Stimulated activated CD4-positive, alpha-beta T cell treated with anti-CD3 and anti-CD28 coated beads, Interleukin-15, amount 100 ng/mL, for 24 hours (primary cell): ENCODE measurements at regions not wholly inside any gene's neighbourhood (a gene's known extent, or its start where the extent isn't known, plus 50 kb on each side); places are given as distances from the start of the nearest gene placed in this dataset.

Experiments
- DNase-seq: peaks from one replicate; pipeline ENCODE4 v3.0.0-alpha.2; 2020

DNA sequence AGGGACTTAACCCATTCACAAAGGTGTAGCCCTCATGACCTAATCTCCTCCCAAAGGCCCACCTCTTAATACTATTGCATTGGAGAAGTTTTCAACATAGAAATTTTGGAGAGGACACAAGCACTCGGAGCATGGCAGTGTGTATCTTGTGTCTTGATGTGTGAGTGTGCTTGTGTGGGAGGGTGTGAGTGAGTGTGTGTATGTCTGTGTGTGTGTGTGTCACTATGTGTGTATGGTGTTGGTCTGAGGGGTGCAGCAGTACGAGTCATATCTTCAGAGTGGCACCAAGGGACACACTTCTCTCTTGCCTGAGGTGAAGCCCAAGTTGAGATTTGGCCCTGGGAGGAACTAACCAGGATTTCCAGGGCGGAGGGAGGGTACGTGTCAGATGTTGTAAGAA, 73.7 kb downstream of the NAV1 start:
- no peak for DNase-seq

- DNase-seq, result no peak
These were observed 75.5 kb downstream of the NAV1 start for GRCh38 chr1:201614262-201615015.

DNA sequence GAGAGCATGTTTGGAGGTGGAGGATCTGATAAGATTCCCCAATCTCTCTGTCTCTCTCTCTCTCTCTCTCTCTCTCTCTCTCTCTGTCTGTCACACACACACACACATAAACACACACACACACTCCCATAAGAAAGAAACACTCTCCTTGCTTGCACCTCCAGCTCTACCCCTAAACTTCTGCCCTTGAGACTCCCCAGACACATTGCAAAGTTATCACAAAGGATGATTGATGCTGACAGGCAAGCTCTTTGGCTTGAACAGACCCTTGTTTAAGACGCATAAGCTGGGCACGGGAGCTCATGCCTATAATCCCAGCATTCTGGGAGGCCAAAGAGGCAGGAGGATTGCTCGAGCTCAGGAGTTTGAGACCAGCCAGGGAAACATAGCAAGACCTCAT, 78.2 kb downstream of the NAV1 start:
- no peak for DNase-seq

- DNase-seq, result no peak
These were observed 79.5 kb downstream of the NAV1 start for GRCh38 chr1:201618389-201618788.

DNA sequence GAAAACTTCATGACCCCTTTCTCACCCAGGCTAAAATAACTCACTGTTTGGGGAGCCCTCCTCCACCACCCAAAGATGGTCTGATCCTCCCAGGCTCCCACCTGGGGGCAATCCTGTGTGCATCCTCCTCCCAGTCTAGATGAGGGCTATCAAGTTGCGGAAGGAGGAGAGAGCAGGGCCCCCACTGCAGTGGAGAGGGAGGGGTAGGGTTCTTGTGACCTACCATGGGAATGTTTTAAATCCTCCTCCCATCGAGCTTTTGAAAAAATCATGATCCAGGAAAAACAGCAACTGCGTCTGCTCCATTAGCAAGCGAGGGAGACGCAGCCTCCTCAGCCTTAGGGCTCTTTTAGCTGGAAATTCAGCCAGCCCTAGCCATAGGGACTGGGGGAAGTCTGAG, 80.0 kb downstream of the NAV1 start:
- DNase-seq, result no peak

DNA sequence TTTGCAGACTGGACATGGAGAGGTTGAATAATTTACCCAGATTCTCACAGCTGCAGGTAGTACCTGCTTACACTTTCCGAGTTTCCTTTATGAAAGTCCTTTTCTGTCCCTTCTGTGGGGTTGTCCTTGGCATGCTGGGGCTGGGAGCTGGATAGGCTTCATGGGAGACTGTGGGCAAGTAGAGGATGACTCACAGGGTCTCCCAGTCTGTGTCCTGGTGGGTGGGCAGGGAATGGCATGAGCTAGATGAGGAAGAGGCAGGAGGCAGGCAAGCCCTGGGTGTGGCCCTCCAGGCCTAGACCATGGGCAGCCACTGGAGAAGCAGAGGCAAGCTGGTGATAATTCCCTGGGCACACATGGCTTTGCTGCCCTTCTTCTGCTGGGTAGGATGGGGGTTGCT, 80.6 kb downstream of the NAV1 start:
- DNase-seq, result no peak

DNA sequence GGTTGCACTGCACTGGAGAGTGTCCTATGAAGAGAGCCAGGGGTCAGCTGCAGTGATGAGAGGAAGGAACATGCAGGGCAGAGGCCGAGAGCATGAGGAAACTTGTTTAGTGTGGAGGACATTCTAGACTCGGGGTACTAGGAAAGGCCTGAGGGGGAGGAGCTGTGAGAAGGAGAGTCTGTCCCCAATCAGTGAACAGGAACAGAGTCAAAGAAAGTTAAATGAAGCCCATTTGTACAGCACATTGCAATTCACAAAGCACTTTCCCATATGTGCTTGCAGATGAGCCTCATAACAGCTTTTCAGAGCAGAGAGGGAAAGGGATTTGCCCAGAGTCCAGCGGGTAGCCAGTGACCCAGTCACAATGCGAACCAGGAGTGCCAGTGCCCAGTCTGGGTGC, 83.4 kb downstream of the NAV1 start:
- no peak for DNase-seq

GRCh38 chr1:201622824-201623223, 83.9 kb downstream of the NAV1 start:
- no peak for DNase-seq

DNA sequence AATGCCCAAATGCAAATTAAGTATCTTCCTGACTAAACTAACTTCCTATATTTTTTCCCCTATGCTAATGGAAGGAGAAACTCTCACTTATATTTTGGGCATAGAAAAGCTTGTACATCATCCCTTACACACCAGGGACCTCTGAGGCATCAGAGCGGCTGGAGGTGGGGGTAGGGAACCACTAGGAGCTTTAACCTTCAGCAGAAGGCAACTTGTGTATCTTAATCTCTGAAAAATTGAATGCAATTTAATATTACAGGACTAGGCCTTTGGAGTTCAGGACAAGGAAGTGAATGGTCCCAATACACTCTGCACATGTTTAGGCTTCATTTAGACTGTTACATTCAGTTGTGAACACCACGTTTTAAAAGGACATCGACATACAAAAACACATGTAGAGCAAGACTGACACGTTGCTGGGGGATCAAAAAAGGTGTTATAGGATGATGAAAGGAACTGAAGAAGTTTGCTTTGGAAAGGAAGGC, 85.9 kb downstream of the NAV1 start:
- DNase-seq, result no peak

- no peak for DNase-seq
These were observed 86.4 kb downstream of the NAV1 start for GRCh38 chr1:201625226-201625761.

GRCh38 chr1:201625851-201626251, 86.9 kb downstream of the NAV1 start:
- DNase-seq, result no peak

- DNase-seq, result no peak
These were observed 87.8 kb downstream of the NAV1 start for GRCh38 chr1:201626629-201627275.

GRCh38 chr1:201628490-201628889, 89.6 kb downstream of the NAV1 start:
- no peak for DNase-seq

GRCh38 chr1:201630582-201630981, 91.7 kb downstream of the NAV1 start:
- DNase-seq, result no peak

- DNase-seq, result no peak
These were observed 92.1 kb downstream of the NAV1 start for GRCh38 chr1:201631037-201631436.

- no peak for DNase-seq
These were observed 93.5 kb downstream of the NAV1 start for GRCh38 chr1:201632364-201632952.

DNA sequence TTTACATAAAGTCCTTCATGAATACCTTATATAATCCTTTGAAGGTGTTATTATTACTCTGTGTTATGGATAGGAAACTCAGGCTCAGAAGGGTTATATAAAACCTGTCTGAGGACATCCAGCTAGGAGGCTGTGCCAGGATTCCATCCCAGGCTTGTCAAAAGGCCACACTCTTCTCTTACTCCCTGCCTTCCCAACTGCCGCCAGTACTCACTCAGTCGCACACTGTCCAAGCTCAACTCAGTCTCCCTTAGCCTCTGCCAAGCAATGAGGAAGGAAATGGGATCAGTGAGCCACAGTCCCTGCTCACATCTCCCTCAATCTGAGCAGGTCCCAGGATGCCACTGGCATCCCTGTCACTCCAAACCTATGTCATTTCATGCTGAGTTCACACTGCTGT, 94.4 kb downstream of the NAV1 start:
- DNase-seq, result no peak

- DNase-seq, result no peak
These were observed 94.9 kb downstream of the NAV1 start for GRCh38 chr1:201633811-201634210.

DNA sequence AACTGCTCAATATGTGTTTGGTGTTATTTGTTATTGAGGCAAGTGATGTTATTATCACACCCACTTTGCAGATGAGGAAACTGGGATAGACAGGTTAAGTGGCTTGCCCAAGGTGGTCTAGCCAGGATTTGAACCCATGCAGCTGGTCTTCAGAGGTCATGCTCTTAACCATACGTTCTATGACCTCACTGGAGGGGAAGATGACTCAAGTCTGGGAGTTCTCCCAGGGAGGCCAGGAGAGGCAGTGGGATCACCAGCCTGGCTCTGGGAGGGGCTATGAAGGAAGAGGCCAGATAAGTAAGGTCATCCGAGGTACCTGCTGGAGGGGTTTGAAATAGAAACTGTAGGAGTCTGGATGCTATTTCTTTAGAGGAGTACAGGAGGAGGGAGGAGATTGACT, 95.3 kb downstream of the NAV1 start:
- no peak for DNase-seq

- DNase-seq, result no peak
These were observed 97.2 kb downstream of the NAV1 start for GRCh38 chr1:201636097-201636496.

GRCh38 chr1:201636510-201636971, 97.6 kb downstream of the NAV1 start:
- DNase-seq, result no peak

DNA sequence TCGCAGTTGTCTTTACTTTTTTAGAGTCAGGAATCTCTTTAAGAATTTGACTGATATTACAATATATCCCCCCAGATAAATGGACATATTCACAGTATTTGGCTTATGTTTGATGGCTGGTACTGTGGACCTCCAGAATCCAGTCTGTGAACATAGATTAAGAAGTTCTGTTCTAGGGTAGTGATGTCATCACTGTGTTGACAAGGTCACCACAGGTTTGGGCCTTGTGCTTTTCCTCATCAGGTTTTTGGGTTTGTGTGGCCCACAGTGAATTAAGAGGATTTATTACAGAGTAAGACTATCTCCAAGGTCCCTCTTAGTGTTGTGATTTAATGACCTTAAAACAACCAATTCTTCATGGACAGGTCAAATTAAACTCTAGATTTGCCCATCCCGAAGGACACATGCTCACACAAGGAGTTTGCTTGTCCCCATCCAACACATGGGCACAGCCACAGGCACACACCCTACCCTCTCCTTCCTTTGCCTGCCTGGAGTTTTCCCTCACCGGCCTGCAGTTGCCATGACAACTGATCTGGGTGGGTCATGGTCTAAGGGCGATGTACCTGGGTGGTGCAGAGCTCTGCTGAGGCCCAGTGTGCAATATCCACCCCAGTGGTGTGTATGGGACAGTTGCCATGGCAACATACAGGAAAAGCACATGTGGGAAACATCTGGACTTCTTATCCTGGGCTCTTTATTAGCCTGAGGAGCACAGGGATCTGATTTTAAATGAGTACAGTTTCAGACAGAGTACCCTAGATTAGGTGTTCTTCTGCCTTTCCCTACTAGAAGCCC, 98.6 kb downstream of the NAV1 start:
- DNase-seq, result no peak

GRCh38 chr1:201639391-201639790, 100.5 kb downstream of the NAV1 start:
- DNase-seq, result no peak
